ENCODE measurements at regions not wholly inside any gene's neighbourhood (a gene's known extent, or its start where the extent isn't known, plus 50 kb on each side); places are given as distances from the start of the nearest gene placed in this dataset.

- H3K4me1 Mint-ChIP-seq (ENCODE audit: low read depth): no peaks in the 10 kb centered on the region
- peaks cover 3% of the 10 kb centered on the region for H3K36me3 Mint-ChIP-seq
- no peak overlapping the region for H3K27ac Mint-ChIP-seq
- no peaks in the 10 kb centered on the region for H3K9me3 Mint-ChIP-seq (ENCODE audit: low read depth)
- H3K27me3 Mint-ChIP-seq: no peaks in the 10 kb centered on the region
- no peak overlapping the region for H3K4me3 Mint-ChIP-seq
These were observed 245.0 kb upstream of the RPL38 start for GRCh38 chr17:73958453-73958852.

DNA sequence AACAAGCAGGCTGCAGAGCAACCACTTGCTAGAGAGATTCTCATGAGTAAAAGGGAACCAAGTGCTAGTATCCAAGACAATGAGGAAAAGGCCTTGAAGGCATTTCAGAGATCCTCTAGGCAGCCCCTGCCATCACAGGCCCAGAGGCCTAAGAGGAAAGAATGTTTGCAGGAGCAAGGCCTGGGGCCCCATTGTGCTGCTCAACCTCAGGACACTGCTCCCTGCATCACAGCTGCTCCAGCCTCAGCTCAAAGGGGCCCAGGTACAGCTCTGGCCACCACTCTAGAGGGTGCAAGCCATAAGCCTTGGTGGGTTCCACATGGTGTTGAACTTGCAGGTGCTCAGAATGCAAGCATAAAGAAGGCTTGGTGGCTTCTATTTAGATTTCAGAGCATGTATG lies 243.0 kb upstream of the RPL38 start:
- peaks cover 2% of the 10 kb centered on the region for H3K27me3 Mint-ChIP-seq
- no peak overlapping the region for H3K4me3 Mint-ChIP-seq

GRCh38 chr17:73962308-73962707 lies 241.2 kb upstream of the RPL38 start:
- Mint-ChIP-seq H3K4me1 (ENCODE audit: low read depth) (no peaks in the 10 kb centered on the region), H3K9me3 (ENCODE audit: low read depth) (peaks cover 13% of the 10 kb centered on the region), H3K36me3 (peaks cover 10% of the 10 kb centered on the region), H3K27me3 (peaks cover 2% of the 10 kb centered on the region), H3K4me3 (no peak overlapping the region), H3K27ac (no peak overlapping the region)

More for the DNA sequence above, 243.0 kb upstream of the RPL38 start:
- Mint-ChIP-seq H3K9me3 (ENCODE audit: low read depth) (peaks cover 13% of the 10 kb centered on the region), H3K27ac (no peak overlapping the region), H3K36me3 (peaks cover 10% of the 10 kb centered on the region), H3K4me1 (ENCODE audit: low read depth) (no peaks in the 10 kb centered on the region)

- H3K36me3 Mint-ChIP-seq: peaks cover 9% of the 10 kb centered on the region
- peaks cover 16% of the 10 kb centered on the region for H3K27me3 Mint-ChIP-seq
- H3K4me1 Mint-ChIP-seq (ENCODE audit: low read depth): no peaks in the 10 kb centered on the region
- H3K27ac Mint-ChIP-seq: no peak overlapping the region
- H3K9me3 Mint-ChIP-seq (ENCODE audit: low read depth): peaks cover 13% of the 10 kb centered on the region
- no peak overlapping the region for H3K4me3 Mint-ChIP-seq
These were observed 234.8 kb upstream of the RPL38 start for GRCh38 chr17:73968680-73969079.

DNA sequence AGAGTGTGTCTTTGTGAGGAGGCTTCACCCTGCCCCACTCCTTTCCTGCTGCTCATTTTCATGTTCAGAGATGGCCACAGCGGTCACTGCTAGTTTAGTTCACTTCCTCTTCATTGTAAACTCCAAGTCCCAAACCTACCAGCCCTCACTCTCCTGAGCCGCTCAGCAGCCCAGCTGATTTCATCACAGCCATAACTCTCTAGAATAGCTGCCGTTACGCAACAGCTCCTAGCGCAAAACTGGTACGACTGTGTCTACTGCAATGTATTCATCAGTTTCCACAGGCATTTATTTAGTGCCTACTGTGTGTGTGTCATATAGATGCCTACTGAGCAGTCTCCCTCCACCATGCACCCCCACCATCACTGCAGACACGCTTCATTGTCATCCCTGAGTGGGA lies 233.5 kb upstream of the RPL38 start:
- H3K36me3 Mint-ChIP-seq: peaks cover 6% of the 10 kb centered on the region
- peaks cover 5% of the 10 kb centered on the region for H3K9me3 Mint-ChIP-seq (ENCODE audit: low read depth)
- H3K27ac Mint-ChIP-seq: no peak overlapping the region
- peaks cover 14% of the 10 kb centered on the region for H3K27me3 Mint-ChIP-seq
- H3K4me3 Mint-ChIP-seq: no peak overlapping the region
- H3K4me1 Mint-ChIP-seq (ENCODE audit: low read depth): no peaks in the 10 kb centered on the region

DNA sequence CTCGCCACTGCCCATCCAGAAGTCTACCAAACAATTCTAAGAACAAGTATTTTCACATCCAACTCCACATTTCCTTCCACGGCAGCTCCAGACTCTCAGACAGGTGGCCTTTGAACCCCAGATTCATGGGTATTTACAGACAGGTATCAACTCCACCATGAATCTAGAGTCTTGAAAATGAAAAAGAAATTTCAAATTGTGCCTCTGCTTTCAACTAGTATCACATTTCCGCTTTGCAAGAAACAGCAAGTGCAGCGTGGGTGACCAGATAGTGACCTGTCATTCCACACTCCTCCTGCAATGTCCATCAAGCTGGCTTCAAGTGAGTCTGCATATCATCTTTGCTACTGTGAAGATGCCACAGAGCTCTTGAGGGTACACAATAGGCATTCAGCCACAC lies 232.4 kb upstream of the RPL38 start:
- H3K9me3 Mint-ChIP-seq (ENCODE audit: low read depth): no peaks in the 10 kb centered on the region
- H3K4me3 Mint-ChIP-seq: no peak overlapping the region
- no peak overlapping the region for H3K27ac Mint-ChIP-seq
- H3K36me3 Mint-ChIP-seq: peaks cover 2% of the 10 kb centered on the region
- H3K4me1 Mint-ChIP-seq (ENCODE audit: low read depth): no peaks in the 10 kb centered on the region
- H3K27me3 Mint-ChIP-seq: peaks cover 14% of the 10 kb centered on the region

DNA sequence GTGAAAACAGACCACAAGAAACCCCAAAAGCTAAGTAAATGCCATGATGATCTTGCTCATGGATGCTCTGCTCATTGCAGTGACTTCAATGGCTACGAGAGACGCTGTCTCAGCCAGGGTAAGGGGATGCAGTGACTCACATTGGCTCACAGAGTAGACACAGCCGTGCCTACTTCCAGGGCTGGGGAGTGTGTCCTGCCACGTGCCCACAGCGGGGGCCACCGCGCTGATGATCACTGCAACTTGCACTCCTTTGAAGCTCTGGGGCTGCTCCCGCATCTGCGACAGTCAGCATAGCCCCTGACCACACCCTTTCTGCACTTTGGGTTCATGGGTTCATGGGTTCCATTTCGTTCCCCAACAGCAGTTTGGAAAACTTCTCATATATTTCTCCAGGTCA lies 231.4 kb upstream of the RPL38 start:
- H3K9me3 Mint-ChIP-seq (ENCODE audit: low read depth): no peaks in the 10 kb centered on the region
- H3K27me3 Mint-ChIP-seq: peaks cover 14% of the 10 kb centered on the region
- peaks cover 2% of the 10 kb centered on the region for H3K36me3 Mint-ChIP-seq
- H3K27ac Mint-ChIP-seq: no peak overlapping the region
- H3K4me3 Mint-ChIP-seq: no peak overlapping the region
- no peaks in the 10 kb centered on the region for H3K4me1 Mint-ChIP-seq (ENCODE audit: low read depth)

- Mint-ChIP-seq H3K4me3 (no peak overlapping the region), H3K27me3 (peaks cover 14% of the 10 kb centered on the region), H3K36me3 (peaks cover 2% of the 10 kb centered on the region), H3K9me3 (ENCODE audit: low read depth) (no peaks in the 10 kb centered on the region), H3K27ac (no peak overlapping the region), H3K4me1 (ENCODE audit: low read depth) (no peaks in the 10 kb centered on the region)
These were observed 230.6 kb upstream of the RPL38 start for GRCh38 chr17:73972901-73973300.

DNA sequence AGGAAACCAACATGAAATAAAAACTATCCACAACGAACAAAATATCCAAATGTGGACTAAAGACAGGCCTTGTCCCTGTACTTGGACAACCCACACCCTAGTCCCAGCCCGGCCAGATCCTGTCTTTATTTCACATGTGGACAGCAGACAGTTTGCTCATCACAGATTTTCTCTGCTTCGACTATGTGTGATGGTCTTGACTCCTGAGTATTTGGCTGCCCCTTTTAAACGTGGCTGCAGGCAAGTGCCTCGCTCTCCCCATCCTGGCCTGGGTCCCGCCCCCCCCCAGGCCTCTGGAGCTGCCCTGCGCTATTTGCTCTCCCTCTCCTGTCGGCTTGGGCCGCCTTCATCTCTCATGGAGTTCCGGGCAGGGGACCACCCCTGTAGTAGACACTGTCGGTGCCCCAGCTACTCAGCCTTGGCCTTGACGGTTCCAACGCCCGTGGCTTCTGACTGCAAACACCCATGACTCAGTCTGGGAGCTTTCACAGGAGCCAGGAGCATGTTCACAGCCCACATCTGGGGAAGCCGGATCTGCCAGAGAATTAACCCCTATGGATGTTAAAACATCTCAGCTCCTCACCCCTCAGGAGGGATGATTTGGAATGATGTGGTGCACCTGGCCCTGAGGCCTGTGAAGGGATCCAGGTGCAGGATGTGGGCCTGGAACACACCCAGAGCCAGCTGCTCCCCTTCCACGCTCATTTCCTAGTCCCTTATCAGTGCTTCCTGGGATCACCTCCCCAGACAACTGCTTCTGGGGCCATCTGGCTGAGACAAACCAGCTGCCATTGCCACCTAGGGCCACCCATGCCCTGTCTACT lies 229.7 kb upstream of the RPL38 start:
- Mint-ChIP-seq H3K36me3 (peaks cover 1% of the 10 kb centered on the region), H3K27ac (no peak overlapping the region), H3K27me3 (peaks cover 18% of the 10 kb centered on the region), H3K4me1 (ENCODE audit: low read depth) (no peaks in the 10 kb centered on the region), H3K9me3 (ENCODE audit: low read depth) (no peaks in the 10 kb centered on the region), H3K4me3 (no peak overlapping the region)

DNA sequence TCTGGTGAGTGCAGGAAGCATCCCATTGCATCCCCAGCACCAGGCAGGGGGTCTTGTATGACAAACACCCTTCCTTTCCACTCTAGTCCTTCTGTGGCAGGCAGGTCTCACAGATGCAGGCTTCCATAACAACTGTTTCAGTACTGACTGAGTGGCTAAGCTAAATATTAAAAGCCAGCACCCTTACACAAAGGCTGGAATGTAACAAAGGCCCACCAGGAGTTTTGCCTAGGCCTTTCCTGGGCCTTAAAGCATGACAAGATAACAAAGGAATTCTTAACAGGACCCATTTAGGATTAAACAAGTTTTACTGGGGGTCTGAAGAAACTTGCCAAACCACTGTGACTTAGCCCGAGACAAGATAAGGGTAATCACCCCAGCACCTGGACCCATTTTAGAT lies 228.9 kb upstream of the RPL38 start:
- H3K27me3 Mint-ChIP-seq: peaks cover 18% of the 10 kb centered on the region
- no peaks in the 10 kb centered on the region for H3K4me1 Mint-ChIP-seq (ENCODE audit: low read depth)
- no peak overlapping the region for H3K4me3 Mint-ChIP-seq
- no peaks in the 10 kb centered on the region for H3K36me3 Mint-ChIP-seq
- no peaks in the 10 kb centered on the region for H3K9me3 Mint-ChIP-seq (ENCODE audit: low read depth)
- no peak overlapping the region for H3K27ac Mint-ChIP-seq

GRCh38 chr17:73976147-73976546 lies 227.3 kb upstream of the RPL38 start:
- Mint-ChIP-seq H3K36me3 (no peaks in the 10 kb centered on the region), H3K9me3 (ENCODE audit: low read depth) (no peaks in the 10 kb centered on the region), H3K4me1 (ENCODE audit: low read depth) (no peaks in the 10 kb centered on the region), H3K27ac (no peak overlapping the region), H3K27me3 (peaks cover 8% of the 10 kb centered on the region), H3K4me3 (no peak overlapping the region)

DNA sequence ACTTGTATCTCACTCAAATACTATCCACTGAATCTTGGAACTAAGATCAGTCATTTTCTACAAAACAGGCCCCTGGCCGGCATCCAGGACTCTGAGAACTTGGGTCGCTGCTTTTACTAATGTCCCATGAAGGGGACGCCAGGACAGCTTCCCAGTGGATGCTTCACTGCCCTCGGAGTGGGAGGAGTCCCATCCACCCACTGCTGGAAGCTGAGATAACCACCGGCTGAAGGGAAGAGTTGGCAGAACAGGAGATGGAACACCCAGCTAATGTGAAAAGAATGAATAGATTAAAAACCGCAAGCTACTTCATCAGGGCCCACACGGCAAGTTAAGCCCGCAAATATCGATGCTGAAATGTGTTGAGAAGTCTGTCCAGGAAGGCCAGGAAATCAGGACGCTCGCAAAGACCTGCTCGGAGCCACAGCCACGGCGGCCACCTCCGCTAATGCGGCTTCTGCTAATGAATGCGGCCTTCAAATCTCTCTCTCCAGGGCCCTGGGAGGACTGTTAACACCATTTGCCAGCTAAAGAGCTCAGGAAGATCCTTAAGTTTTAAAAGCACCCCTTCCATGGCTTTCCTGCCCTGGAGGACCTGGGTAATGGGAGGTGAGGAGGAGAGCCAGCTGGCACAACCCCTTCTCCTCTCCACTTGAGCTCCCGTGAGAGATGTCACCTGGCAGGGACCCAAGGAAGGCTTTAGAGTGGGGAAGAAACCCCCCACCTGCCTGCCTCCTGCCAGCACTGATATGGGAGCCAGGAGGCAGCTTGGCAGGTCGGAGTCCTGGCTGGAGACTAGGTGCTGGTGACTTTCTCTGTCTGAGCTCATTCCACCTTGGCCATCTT lies 226.6 kb upstream of the RPL38 start:
- Mint-ChIP-seq H3K4me3 (no peak overlapping the region), H3K9me3 (ENCODE audit: low read depth) (no peaks in the 10 kb centered on the region), H3K27ac (no peak overlapping the region), H3K36me3 (no peaks in the 10 kb centered on the region), H3K4me1 (ENCODE audit: low read depth) (no peaks in the 10 kb centered on the region), H3K27me3 (peaks cover 7% of the 10 kb centered on the region)

- no peak overlapping the region for H3K27ac Mint-ChIP-seq
- H3K4me1 Mint-ChIP-seq (ENCODE audit: low read depth): peaks cover 10% of the 10 kb centered on the region
- H3K9me3 Mint-ChIP-seq (ENCODE audit: low read depth): no peaks in the 10 kb centered on the region
- no peak overlapping the region for H3K4me3 Mint-ChIP-seq
- no peaks in the 10 kb centered on the region for H3K36me3 Mint-ChIP-seq
- peaks cover 7% of the 10 kb centered on the region for H3K27me3 Mint-ChIP-seq
These were observed 223.0 kb upstream of the RPL38 start for GRCh38 chr17:73980517-73980916.

DNA sequence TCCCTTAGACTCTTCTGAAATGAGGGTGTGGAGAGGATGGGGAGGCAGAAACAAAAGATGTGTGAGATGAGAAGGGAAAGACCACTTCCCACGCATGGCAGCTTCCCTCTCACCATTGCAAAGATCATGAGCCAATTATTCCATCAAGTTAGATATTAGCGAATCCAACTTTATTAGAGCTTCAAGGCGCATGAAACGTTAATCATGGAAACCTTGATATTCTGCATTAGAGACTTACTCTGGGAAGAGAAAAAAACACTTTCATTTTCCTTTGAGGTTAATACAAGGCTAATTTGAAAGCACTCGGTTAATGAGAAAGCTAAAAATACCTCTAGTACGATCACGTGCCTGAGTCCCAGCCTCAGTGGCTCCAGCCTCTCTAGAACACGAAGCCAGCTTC lies 220.6 kb upstream of the RPL38 start:
- H3K27me3 Mint-ChIP-seq: peaks cover 7% of the 10 kb centered on the region
- no peak overlapping the region for H3K27ac Mint-ChIP-seq
- no peaks in the 10 kb centered on the region for H3K9me3 Mint-ChIP-seq (ENCODE audit: low read depth)
- no peak overlapping the region for H3K4me3 Mint-ChIP-seq
- no peaks in the 10 kb centered on the region for H3K36me3 Mint-ChIP-seq
- H3K4me1 Mint-ChIP-seq (ENCODE audit: low read depth): peaks cover 10% of the 10 kb centered on the region

DNA sequence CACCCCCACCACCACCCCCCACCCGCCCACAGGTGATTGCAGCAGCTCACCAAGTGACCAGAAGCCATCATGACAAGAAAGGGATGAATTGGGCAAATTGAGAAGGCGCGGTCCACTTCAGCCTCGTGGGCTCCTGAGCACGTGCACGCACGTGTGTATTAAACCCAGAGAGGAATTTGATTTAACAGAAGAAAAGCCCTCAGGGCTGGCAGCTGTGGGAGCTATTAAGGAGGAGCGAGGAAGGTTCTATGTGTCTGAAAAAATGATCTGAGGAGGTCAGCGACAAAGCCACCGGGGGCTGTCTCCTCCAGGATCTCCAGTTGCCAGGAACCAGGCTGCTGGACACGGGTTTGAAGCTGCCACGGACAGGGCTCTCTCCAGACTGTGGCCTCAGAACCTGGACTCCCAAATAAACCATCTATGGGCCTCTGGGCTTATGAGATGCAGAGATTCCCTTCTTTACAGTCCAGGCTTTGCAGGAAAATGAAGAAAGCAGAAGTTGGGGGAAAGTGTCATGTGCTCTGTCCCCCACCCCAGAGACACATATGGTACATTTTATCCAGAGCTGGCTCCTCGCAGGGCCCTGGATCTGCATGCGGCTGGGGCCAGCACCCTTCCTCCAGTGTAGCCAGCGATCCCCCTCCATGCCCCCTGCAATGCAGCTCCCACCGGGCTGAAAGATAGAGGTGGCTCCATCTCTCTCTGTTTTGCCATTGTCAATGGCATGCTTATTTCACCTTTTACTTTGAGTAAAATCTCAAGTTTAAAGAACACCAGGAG lies 219.7 kb upstream of the RPL38 start:
- H3K27me3 Mint-ChIP-seq: peaks cover 3% of the 10 kb centered on the region
- peaks cover 10% of the 10 kb centered on the region for H3K4me1 Mint-ChIP-seq (ENCODE audit: low read depth)
- H3K36me3 Mint-ChIP-seq: no peaks in the 10 kb centered on the region
- no peaks in the 10 kb centered on the region for H3K9me3 Mint-ChIP-seq (ENCODE audit: low read depth)
- no peak overlapping the region for H3K4me3 Mint-ChIP-seq
- H3K27ac Mint-ChIP-seq: no peak overlapping the region
